ENCODE measurements at regions not wholly inside any gene's neighbourhood (a gene's known extent, or its start where the extent isn't known, plus 50 kb on each side); places are given as distances from the start of the nearest gene placed in this dataset.

- no peak for TF ChIP-seq CTCF (conservative IDR thresholded peaks at IDR 0.05)
- no peak overlapping the region for H3K27ac ChIP-seq
These were observed 67.8 kb downstream of the PLXNA1 start for GRCh38 chr3:127050733-127051132.

GRCh38 chr3:127052121-127052561 is 69.2 kb downstream of the PLXNA1 start:
- TF ChIP-seq CTCF (conservative IDR thresholded peaks at IDR 0.05): no peak
- H3K27ac ChIP-seq: no peak overlapping the region

- TF ChIP-seq CTCF (conservative IDR thresholded peaks at IDR 0.05): no peak
- no peak overlapping the region for H3K27ac ChIP-seq
These were observed 70.1 kb downstream of the PLXNA1 start for GRCh38 chr3:127053026-127053425.

- H3K27ac ChIP-seq: no peak overlapping the region
- TF ChIP-seq CTCF (conservative IDR thresholded peaks at IDR 0.05): no peak
These were observed 70.5 kb downstream of the PLXNA1 start for GRCh38 chr3:127053450-127053849.

GRCh38 chr3:127053979-127054378 is 71.1 kb downstream of the PLXNA1 start:
- no peak for TF ChIP-seq CTCF (conservative IDR thresholded peaks at IDR 0.05)

GRCh38 chr3:127056281-127056680 is 73.4 kb downstream of the PLXNA1 start:
- no peak overlapping the region for H3K27ac ChIP-seq

More at GRCh38 chr3:127053979-127054378, 71.1 kb downstream of the PLXNA1 start:
- H3K27ac ChIP-seq: no peak overlapping the region

GRCh38 chr3:127056976-127057375 is 74.1 kb downstream of the PLXNA1 start:
- no peak overlapping the region for H3K27ac ChIP-seq
- TF ChIP-seq CTCF (conservative IDR thresholded peaks at IDR 0.05): no peak

More at GRCh38 chr3:127056281-127056680, 73.4 kb downstream of the PLXNA1 start:
- no peak for TF ChIP-seq CTCF (conservative IDR thresholded peaks at IDR 0.05)
